SK-N-SH (cell line): ENCODE measurements at regions not wholly inside any gene's neighbourhood (a gene's known extent, or its start where the extent isn't known, plus 50 kb on each side); places are given as distances from the start of the nearest gene placed in this dataset.

ENCODE experiments used
- CHD2 ChIP-seq: fragments of 150-350 bp; IDR thresholded peaks from 2 replicates; pipeline ENCODE4 v1.6.1; 2018; ENCODE audit warnings: low read length; ENCODE audit not compliant: partially characterized antibody
- EZH2phosphoT487 ChIP-seq: fragments of 200-600 bp; sonication (generic); IDR thresholded peaks from 2 replicates; pipeline ENCODE4 v1.6.1; 2017; ENCODE audit warnings: low read depth, mixed run types, mild to moderate bottlenecking, antibody characterized with exemption, moderate library complexity, borderline replicate concordance
- GABPA ChIP-seq: IDR thresholded peaks from 2 replicates; pipeline ENCODE4 v1.4.0; 2012; ENCODE audit warnings: low read depth, mild to moderate bottlenecking
- JUND ChIP-seq: IDR thresholded peaks from 2 replicates; pipeline ENCODE4 v1.4.0; 2012
- MXI1 ChIP-seq: IDR thresholded peaks from 2 replicates; pipeline ENCODE4 v1.6.1; 2012; ENCODE audit warnings: mild to moderate bottlenecking, low read depth, low read length, improper control_type of control experiment
- NFIC ChIP-seq: IDR thresholded peaks from 2 replicates; pipeline ENCODE4 v1.4.0; 2012; ENCODE audit warnings: borderline replicate concordance
- NRF1 ChIP-seq: IDR thresholded peaks from 2 replicates; pipeline ENCODE4 v1.6.1; 2012; ENCODE audit warnings: low read depth, mild to moderate bottlenecking, low read length
- RAD21 ChIP-seq: IDR thresholded peaks from 2 replicates; pipeline ENCODE4 v1.6.1; 2012; ENCODE audit warnings: mild to moderate bottlenecking, low read length
- RCOR1 ChIP-seq: fragments of 150-350 bp; IDR thresholded peaks from 2 replicates; pipeline ENCODE4 v1.6.1; 2017; ENCODE audit warnings: antibody characterized with exemption, low read length
- RFX5 ChIP-seq: IDR thresholded peaks from 2 replicates; pipeline ENCODE4 v1.6.1; 2012; ENCODE audit warnings: mild to moderate bottlenecking, improper control_type of control experiment, low read length
- SMC3 ChIP-seq: IDR thresholded peaks from 2 replicates; pipeline ENCODE4 v1.6.1; 2012; ENCODE audit warnings: low read depth, low read length, improper control_type of control experiment
- TF ChIP-seq, protein P1 (sequence below): fragments of 200-600 bp; sonication (generic); IDR thresholded peaks from 2 replicates; pipeline ENCODE4 v1.6.1; 2017; ENCODE audit warnings: antibody characterized with exemption, mild to moderate bottlenecking, moderate library complexity
- TF ChIP-seq, protein P2 (sequence below): IDR thresholded peaks from 2 replicates; pipeline ENCODE4 v1.6.1; 2012; ENCODE audit warnings: mild to moderate bottlenecking, low read depth, low read length, moderate library complexity

DNA sequence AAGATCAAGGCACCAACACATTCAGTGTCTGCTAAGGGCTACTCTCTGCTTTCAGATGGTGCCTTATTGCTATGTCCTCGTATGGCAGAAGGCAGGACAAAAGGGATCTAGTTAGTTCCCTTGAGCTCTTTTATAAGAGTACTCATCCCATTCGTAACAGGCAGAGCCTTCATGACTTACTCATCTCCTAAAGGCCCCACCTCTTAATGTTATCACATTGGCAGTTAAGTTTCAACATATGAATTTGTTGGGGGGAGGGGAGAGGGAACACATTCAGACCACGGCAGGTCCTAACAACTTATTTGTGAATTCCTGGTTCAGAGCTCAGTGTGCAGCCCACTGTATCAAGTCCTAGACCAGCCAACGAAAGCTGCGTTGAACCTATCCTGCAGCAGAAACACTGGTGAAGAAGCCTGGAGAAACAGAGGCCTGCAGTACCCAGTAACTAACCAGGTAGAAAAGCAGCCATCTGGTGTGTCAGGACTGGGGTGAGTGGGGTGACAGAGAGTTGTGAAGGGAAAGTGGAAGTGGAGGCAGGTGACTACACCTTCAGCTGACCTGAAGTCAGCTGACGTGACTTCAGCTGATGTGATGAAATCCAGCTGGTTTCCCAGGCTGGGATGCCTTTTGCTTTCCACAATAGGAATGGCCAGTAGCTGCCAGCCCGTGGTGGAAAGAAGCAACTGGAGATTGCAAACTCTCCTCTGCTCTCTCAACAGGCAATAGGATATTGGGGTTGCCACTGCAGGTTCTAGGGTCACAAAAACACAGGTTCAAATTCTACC is 101.6 kb upstream of the PLXNC1 start:
- TF ChIP-seq CHD2 (no peak), NRF1 (no peak), RFX5 (no peak), NFIC (no peak), GABPA (no peak), RAD21 (no peak), MXI1 (no peak), SMC3 (no peak), EZH2phosphoT487 (no peak), JUND (no peak), RCOR1 (no peak)
- TF ChIP-seq, protein P1, sequence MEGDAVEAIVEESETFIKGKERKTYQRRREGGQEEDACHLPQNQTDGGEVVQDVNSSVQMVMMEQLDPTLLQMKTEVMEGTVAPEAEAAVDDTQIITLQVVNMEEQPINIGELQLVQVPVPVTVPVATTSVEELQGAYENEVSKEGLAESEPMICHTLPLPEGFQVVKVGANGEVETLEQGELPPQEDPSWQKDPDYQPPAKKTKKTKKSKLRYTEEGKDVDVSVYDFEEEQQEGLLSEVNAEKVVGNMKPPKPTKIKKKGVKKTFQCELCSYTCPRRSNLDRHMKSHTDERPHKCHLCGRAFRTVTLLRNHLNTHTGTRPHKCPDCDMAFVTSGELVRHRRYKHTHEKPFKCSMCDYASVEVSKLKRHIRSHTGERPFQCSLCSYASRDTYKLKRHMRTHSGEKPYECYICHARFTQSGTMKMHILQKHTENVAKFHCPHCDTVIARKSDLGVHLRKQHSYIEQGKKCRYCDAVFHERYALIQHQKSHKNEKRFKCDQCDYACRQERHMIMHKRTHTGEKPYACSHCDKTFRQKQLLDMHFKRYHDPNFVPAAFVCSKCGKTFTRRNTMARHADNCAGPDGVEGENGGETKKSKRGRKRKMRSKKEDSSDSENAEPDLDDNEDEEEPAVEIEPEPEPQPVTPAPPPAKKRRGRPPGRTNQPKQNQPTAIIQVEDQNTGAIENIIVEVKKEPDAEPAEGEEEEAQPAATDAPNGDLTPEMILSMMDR = no peak
- TF ChIP-seq, protein P2, sequence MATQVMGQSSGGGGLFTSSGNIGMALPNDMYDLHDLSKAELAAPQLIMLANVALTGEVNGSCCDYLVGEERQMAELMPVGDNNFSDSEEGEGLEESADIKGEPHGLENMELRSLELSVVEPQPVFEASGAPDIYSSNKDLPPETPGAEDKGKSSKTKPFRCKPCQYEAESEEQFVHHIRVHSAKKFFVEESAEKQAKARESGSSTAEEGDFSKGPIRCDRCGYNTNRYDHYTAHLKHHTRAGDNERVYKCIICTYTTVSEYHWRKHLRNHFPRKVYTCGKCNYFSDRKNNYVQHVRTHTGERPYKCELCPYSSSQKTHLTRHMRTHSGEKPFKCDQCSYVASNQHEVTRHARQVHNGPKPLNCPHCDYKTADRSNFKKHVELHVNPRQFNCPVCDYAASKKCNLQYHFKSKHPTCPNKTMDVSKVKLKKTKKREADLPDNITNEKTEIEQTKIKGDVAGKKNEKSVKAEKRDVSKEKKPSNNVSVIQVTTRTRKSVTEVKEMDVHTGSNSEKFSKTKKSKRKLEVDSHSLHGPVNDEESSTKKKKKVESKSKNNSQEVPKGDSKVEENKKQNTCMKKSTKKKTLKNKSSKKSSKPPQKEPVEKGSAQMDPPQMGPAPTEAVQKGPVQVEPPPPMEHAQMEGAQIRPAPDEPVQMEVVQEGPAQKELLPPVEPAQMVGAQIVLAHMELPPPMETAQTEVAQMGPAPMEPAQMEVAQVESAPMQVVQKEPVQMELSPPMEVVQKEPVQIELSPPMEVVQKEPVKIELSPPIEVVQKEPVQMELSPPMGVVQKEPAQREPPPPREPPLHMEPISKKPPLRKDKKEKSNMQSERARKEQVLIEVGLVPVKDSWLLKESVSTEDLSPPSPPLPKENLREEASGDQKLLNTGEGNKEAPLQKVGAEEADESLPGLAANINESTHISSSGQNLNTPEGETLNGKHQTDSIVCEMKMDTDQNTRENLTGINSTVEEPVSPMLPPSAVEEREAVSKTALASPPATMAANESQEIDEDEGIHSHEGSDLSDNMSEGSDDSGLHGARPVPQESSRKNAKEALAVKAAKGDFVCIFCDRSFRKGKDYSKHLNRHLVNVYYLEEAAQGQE = no peak
